ENCODE measurements at regions not wholly inside any gene's neighbourhood (a gene's known extent, or its start where the extent isn't known, plus 50 kb on each side); places are given as distances from the start of the nearest gene placed in this dataset.
A peak's percentile ranks its signal among the peaks of the same experiment; 100 is the strongest.

DNA sequence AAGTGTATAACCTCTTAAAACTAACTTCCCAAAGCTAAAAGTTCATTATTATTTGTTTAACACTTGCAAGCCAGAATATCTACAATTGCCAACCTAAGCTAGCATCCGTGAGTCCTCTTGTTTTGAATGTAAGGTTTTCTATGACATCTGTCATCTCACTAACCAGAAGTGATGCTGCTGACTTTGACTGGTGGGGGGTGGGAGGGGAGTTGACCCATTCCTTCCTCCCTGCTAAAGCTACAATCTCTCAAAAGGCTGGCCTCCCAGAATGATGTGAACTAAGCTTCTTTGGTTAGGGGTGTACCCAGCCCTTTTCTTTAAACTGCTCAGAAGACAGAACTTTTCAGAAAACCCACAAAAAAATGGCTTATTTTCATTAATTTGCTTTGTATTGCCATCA lies 280.6 kb downstream of the ZEB2 start:
- H4K20me1 ChIP-seq (ENCODE audit: insufficient read depth, low read length): no peaks in the 10 kb centered on the region
- WGBS (ENCODE audit: insufficient coverage): no CpG with 5 or more reads among the region's 1 CpG
- TF ChIP-seq, protein P1, sequence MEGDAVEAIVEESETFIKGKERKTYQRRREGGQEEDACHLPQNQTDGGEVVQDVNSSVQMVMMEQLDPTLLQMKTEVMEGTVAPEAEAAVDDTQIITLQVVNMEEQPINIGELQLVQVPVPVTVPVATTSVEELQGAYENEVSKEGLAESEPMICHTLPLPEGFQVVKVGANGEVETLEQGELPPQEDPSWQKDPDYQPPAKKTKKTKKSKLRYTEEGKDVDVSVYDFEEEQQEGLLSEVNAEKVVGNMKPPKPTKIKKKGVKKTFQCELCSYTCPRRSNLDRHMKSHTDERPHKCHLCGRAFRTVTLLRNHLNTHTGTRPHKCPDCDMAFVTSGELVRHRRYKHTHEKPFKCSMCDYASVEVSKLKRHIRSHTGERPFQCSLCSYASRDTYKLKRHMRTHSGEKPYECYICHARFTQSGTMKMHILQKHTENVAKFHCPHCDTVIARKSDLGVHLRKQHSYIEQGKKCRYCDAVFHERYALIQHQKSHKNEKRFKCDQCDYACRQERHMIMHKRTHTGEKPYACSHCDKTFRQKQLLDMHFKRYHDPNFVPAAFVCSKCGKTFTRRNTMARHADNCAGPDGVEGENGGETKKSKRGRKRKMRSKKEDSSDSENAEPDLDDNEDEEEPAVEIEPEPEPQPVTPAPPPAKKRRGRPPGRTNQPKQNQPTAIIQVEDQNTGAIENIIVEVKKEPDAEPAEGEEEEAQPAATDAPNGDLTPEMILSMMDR (IDR thresholded peaks at IDR 0.05): no peak
- no peaks in the 10 kb centered on the region for H3K79me2 ChIP-seq (ENCODE audit: insufficient read depth, low read length)
- Mint-ChIP-seq H3K4me3 (no peak overlapping the region), H3K36me3 (peaks cover 0 to 5% of the 10 kb centered on the region in 2 donors), H3K4me1 (peaks cover 22% of the 10 kb centered on the region), H3K27me3 (ENCODE audit: low read depth in 3 of 3) (peaks cover 0 to 1% (median 0%) of the 10 kb centered on the region in 3 donors), H3K27ac (no peak overlapping the region), H3K9me3 (peaks cover 0 to 4% (median 0%) of the 10 kb centered on the region in 7 donors)
- H3K9ac ChIP-seq (ENCODE audit: insufficient read depth, low read length, poor library complexity, severe bottlenecking): no peak overlapping the region
- no peak overlapping the region for H3K4me2 ChIP-seq (replicated peaks; ENCODE audit: extremely low read depth, low read length, poor library complexity, severe bottlenecking)
- peaks cover 19 to 22% of the 10 kb centered on the region in 2 donors for H3K4me1 ChIP-seq (ENCODE audit: control insufficient read depth in 1 of 2, insufficient read depth in 2 of 2, low read length in 2 of 2)
- H3K9me3 ChIP-seq (replicated peaks in 1 of 2; ENCODE audit: control insufficient read depth in 1 of 2, insufficient read depth in 1 of 2, low read length in 2 of 2): no peaks in the 10 kb centered on the region
- no peak overlapping the region for H2AFZ ChIP-seq (ENCODE audit: insufficient read depth, low read depth, low read length, poor library complexity, severe bottlenecking)
- no peak overlapping the region for H3K27ac ChIP-seq (ENCODE audit: low read depth in 1 of 2, low read length in 2 of 2)
- DNase-seq: no peak
- no peak overlapping the region for H3K4me3 ChIP-seq (replicated peaks in 1 of 3; ENCODE audit: low read depth in 2 of 3, low read length in 3 of 3)
- intact Hi-C loops (cut with micrococcal nuclease): no loop called here
- no peaks in the 10 kb centered on the region for H3K27me3 ChIP-seq (ENCODE audit: control insufficient read depth in 2 of 2, insufficient read depth in 2 of 2, low read length in 2 of 2)
- no peaks in the 10 kb centered on the region for H3K36me3 ChIP-seq (replicated peaks in 1 of 2; ENCODE audit: control insufficient read depth in 1 of 2, insufficient read depth in 2 of 2, low read length in 2 of 2)

DNA sequence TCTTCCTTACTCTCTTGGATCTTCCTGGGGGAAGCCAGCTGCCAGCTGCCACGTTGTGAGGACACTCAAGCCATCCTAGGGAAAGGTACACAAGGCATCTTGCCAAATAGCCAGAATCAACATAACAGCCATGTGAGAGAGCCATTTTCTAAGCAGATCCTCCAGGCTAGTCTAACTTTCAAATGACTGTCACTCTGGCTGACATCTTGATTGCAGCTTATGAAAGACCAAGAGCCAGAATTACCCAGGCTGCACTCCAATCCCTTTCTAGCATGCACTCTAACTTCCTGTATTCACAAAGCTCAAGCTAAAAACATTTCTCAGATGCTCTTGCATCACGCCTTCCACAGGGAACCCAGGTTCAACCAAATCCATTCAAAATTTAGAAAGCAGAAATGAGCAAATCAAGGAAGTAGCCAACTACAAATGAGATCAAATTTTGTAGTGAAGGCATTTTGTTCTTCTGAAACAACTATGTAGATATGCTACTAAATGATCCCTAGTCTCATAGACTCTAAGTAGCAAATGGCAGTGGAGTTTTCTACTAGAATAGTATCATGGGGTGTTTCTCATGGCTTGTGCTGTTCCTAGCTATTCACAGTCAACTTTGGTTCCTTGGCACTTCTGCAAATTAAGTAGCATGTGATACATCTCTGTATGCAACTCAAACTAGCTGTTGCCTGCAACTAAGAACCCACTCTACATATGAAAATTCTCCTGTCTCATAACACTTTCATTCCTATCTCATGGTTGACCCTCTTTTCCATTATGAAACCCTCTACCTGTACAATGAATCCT lies 281.9 kb downstream of the ZEB2 start:
- Histone ChIP-seq H3K9me3 (replicated peaks in 1 of 2; ENCODE audit: control insufficient read depth in 1 of 2, insufficient read depth in 1 of 2, low read length in 2 of 2) (no peaks in the 10 kb centered on the region), H2AFZ (ENCODE audit: insufficient read depth, low read depth, low read length, poor library complexity, severe bottlenecking) (peak overlapping the region; percentile 60), H3K4me2 (replicated peaks; ENCODE audit: extremely low read depth, low read length, poor library complexity, severe bottlenecking) (peak overlapping the region; percentile 46), H3K27me3 (ENCODE audit: control insufficient read depth in 2 of 2, insufficient read depth in 2 of 2, low read length in 2 of 2) (no peaks in the 10 kb centered on the region), H4K20me1 (ENCODE audit: insufficient read depth, low read length) (no peaks in the 10 kb centered on the region), H3K79me2 (ENCODE audit: insufficient read depth, low read length) (no peaks in the 10 kb centered on the region), H3K9ac (ENCODE audit: insufficient read depth, low read length, poor library complexity, severe bottlenecking) (peak overlapping the region; percentile 30), H3K4me1 (ENCODE audit: control insufficient read depth in 1 of 2, insufficient read depth in 2 of 2, low read length in 2 of 2) (peaks cover 19 to 29% of the 10 kb centered on the region in 2 donors), H3K4me3 (replicated peaks in 1 of 3; ENCODE audit: low read depth in 2 of 3, low read length in 3 of 3) (peak overlapping the region in 1 of 3 experiments; percentile 29), H3K27ac (ENCODE audit: low read depth in 1 of 2, low read length in 2 of 2) (peak overlapping the region; percentile 67 to 84), H3K36me3 (replicated peaks in 1 of 2; ENCODE audit: control insufficient read depth in 1 of 2, insufficient read depth in 2 of 2, low read length in 2 of 2) (no peaks in the 10 kb centered on the region)
- peaks cover 0 to 5% of the 10 kb centered on the region in 2 donors for H3K36me3 Mint-ChIP-seq
- H3K27ac Mint-ChIP-seq: peak overlapping the region; percentile 80 to 98 (median 94)
- intact Hi-C loops (cut with micrococcal nuclease): no loop called here
- no CpG with 5 or more reads among the region's 2 CpGs for WGBS (ENCODE audit: insufficient coverage)
- peak; percentile 80 to 85 (median 84) for DNase-seq
- H3K4me1 Mint-ChIP-seq: peaks cover 26% of the 10 kb centered on the region
- TF ChIP-seq, protein P1 (IDR thresholded peaks at IDR 0.05): no peak
- H3K9me3 Mint-ChIP-seq: peaks cover 0 to 4% (median 0%) of the 10 kb centered on the region in 7 donors
- peaks cover 0 to 1% (median 0%) of the 10 kb centered on the region in 3 donors for H3K27me3 Mint-ChIP-seq (ENCODE audit: low read depth in 3 of 3)
- H3K4me3 Mint-ChIP-seq: peak overlapping the region; percentile 63 to 80

Data from CD14-positive monocyte (primary cell).